PC-9 (cell line): ENCODE measurements at regions not wholly inside any gene's neighbourhood (a gene's known extent, or its start where the extent isn't known, plus 50 kb on each side); places are given as distances from the start of the nearest gene placed in this dataset.

ENCODE experiments used
- BruUV-seq: library from RNA; stranded (reverse); fragments of 400-500 nt; replicated peaks from 2 replicates; lab custom pipeline; 2021; lab: Mats Ljungman, UMichigan
- CTCF ChIA-PET: fragments of 300-600 bp; sonication (Branson Sonifier 250); formaldehyde crosslinking; loops from one replicate; lab custom pipeline; 2022; ENCODE audit warnings: antibody characterized with exemption; lab: Charles Lee
- POLR2A ChIA-PET: fragments of 300-600 bp; sonication (Branson Sonifier 250); formaldehyde crosslinking; loops from one replicate; lab custom pipeline; 2022; ENCODE audit warnings: antibody characterized with exemption; ENCODE audit not compliant: unreplicated experiment; lab: Charles Lee
- DNase-seq, 2 experiments: peaks; one replicate each; pipeline versions ENCODE4 v3.0.0 to v3.0.0-alpha.2; 2015 to 2022; ENCODE audit warnings: mixed read lengths in 1 of 2
- H2AFZ ChIP-seq: fragments of 200-600 bp; sonication (generic); 2 replicates; pipeline ENCODE4 v1.8.1; 2017; ENCODE audit warnings: antibody characterized with exemption
- H3F3A ChIP-seq: fragments of 200-600 bp; sonication (generic); 2 replicates; pipeline ENCODE4 v1.8.1; 2017; ENCODE audit warnings: antibody characterized with exemption, mild to moderate bottlenecking, low read depth; ENCODE audit not compliant: insufficient read depth
- H3K27ac ChIP-seq: fragments of 200-600 bp; sonication (generic); 2 replicates; pipeline ENCODE4 v1.6.1; 2016; ENCODE audit warnings: mixed run types
- H3K27me3 ChIP-seq: fragments of 200-600 bp; sonication (generic); 2 replicates; pipeline ENCODE4 v1.6.1; 2016; ENCODE audit warnings: low read depth, mixed run types; ENCODE audit not compliant: insufficient read depth
- H3K36me3 ChIP-seq: fragments of 200-600 bp; sonication (generic); 2 replicates; pipeline ENCODE4 v1.6.1; 2016; ENCODE audit warnings: low read depth, mixed run types
- H3K4me1 ChIP-seq: fragments of 200-600 bp; sonication (generic); replicated peaks from 2 replicates; pipeline ENCODE4 v1.6.1; 2016; ENCODE audit warnings: mixed run types; ENCODE audit not compliant: insufficient read depth
- H3K4me2 ChIP-seq: fragments of 200-600 bp; sonication (generic); 2 replicates; pipeline ENCODE4 v1.6.1; 2017; ENCODE audit warnings: mixed run types
- H3K4me3 ChIP-seq: fragments of 200-600 bp; sonication (generic); 2 replicates; pipeline ENCODE4 v1.6.1; 2016; ENCODE audit warnings: mixed run types
- H3K79me2 ChIP-seq: fragments of 200-600 bp; sonication (generic); 2 replicates; pipeline ENCODE4 v1.6.1; 2017; ENCODE audit warnings: low read depth, mixed run types
- H3K9me2 ChIP-seq: fragments of 200-600 bp; sonication (generic); 2 replicates; pipeline ENCODE4 v1.8.1; 2017; ENCODE audit warnings: mild to moderate bottlenecking; ENCODE audit not compliant: insufficient read depth
- H3K9me3 ChIP-seq: fragments of 200-600 bp; sonication (generic); 2 replicates; pipeline ENCODE4 v1.8.1; 2016; ENCODE audit warnings: low read depth; ENCODE audit not compliant: insufficient read depth
- H4K20me1 ChIP-seq: fragments of 200-600 bp; sonication (generic); 2 replicates; pipeline ENCODE4 v1.8.1; 2017; ENCODE audit not compliant: insufficient read depth
- EZH2 ChIP-seq: fragments of 200-600 bp; sonication (generic); IDR thresholded peaks from 2 replicates; pipeline ENCODE4 v1.8.0; 2017; ENCODE audit warnings: antibody characterized with exemption, low read depth
- intact Hi-C: fragments of 100-400 bp; cut with micrococcal nuclease; formaldehyde crosslinking; loops from one replicate; pipeline ENCODE4 v1.10.0; 2022; ENCODE audit not compliant: unreplicated experiment
- TF ChIP-seq, protein P1 (sequence below): fragments of 200-600 bp; sonication (generic); conservative IDR thresholded peaks from 2 replicates; pipeline ENCODE4 v1.6.1; 2017; ENCODE audit warnings: mixed run types, antibody characterized with exemption, mild to moderate bottlenecking, moderate library complexity

DNA sequence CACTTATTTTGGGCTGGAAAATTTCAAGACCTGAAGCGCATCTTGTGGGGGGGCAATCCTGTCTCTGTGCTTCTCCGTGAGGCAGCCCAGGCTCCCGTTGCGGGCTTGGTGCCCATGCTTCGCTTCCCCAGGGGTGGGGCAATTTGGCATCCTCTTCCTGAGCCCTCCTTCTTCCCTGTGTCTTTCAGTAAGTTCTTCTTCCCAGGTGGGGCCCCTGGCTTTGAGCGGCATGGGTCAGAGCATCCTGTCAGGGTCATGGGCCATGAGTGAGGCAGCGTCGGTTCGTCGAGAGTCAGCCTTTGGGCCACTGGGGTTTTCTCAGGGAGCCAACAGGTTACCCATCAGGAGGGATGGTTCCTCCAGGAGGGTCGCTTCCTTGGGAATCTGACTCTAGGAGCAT, 200.7 kb downstream of the UBE3A start:
- no peaks in the 10 kb centered on the region for H3K4me1 ChIP-seq
- H3K27me3 ChIP-seq = no peaks in the 10 kb centered on the region
- BruUV-seq = no TSS peak
- H3K9me2 ChIP-seq = no peaks in the 10 kb centered on the region
- no peaks in the 10 kb centered on the region for H3K79me2 ChIP-seq
- ChIA-PET CTCF (no interaction called here), POLR2A (no interaction called here)
- H3F3A ChIP-seq = no peaks in the 10 kb centered on the region
- H3K27ac ChIP-seq = no peak overlapping the region
- H3K36me3 ChIP-seq = no peaks in the 10 kb centered on the region
- intact Hi-C loops = no loop called here
- no peaks in the 10 kb centered on the region for H4K20me1 ChIP-seq
- no peak for DNase-seq
- no peak overlapping the region for H3K4me2 ChIP-seq
- no peak for TF ChIP-seq EZH2
- TF ChIP-seq, protein P1, sequence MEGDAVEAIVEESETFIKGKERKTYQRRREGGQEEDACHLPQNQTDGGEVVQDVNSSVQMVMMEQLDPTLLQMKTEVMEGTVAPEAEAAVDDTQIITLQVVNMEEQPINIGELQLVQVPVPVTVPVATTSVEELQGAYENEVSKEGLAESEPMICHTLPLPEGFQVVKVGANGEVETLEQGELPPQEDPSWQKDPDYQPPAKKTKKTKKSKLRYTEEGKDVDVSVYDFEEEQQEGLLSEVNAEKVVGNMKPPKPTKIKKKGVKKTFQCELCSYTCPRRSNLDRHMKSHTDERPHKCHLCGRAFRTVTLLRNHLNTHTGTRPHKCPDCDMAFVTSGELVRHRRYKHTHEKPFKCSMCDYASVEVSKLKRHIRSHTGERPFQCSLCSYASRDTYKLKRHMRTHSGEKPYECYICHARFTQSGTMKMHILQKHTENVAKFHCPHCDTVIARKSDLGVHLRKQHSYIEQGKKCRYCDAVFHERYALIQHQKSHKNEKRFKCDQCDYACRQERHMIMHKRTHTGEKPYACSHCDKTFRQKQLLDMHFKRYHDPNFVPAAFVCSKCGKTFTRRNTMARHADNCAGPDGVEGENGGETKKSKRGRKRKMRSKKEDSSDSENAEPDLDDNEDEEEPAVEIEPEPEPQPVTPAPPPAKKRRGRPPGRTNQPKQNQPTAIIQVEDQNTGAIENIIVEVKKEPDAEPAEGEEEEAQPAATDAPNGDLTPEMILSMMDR = no peak
- H3K9me3 ChIP-seq = no peaks in the 10 kb centered on the region
- H2AFZ ChIP-seq = no peak overlapping the region
- H3K4me3 ChIP-seq = no peak overlapping the region

DNA sequence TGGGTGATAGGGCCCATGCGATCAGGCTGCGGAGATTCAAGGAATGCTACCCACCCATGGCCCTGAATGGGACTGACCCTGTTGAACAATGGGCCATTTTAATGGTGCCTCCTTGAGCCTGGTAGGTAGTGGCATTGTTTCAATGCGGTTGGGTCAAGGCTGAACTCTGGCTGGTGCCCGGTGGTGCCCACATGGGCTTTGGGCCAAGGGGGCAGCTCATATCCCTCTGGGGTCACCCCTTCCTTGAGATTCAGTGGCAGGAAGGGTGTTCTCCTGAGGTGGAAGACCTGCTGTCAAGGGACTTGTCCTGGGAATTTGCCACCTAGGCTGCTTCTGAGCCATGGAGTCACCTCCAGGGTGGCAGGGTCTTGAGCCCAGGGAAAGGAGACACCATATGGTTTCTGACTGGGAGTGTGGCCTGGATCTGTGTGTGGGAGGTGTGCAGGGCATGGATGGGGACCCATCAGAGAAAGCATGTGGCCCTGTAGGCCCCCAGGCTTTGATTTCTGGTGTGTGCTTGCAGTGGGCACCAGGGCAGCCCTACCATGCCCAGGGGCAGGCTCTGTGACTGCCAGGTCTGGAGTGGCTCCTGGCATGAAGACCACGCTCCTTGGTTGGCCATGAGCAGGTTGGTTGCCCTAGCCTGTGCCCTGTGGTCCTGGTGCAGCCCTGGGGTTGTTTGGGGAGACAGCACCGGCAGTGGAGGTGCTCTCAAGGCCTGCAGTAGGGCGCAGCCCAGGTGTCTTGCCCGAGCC, 199.9 kb downstream of the UBE3A start:
- no peak overlapping the region for H3K4me2 ChIP-seq
- H3K36me3 ChIP-seq = no peaks in the 10 kb centered on the region
- no peaks in the 10 kb centered on the region for H3K79me2 ChIP-seq
- DNase-seq = no peak
- H4K20me1 ChIP-seq = no peaks in the 10 kb centered on the region
- CTCF ChIA-PET = no interaction called here
- intact Hi-C loops = no loop called here
- BruUV-seq = no TSS peak
- no peak overlapping the region for H3K27ac ChIP-seq
- no peaks in the 10 kb centered on the region for H3K4me1 ChIP-seq
- POLR2A ChIA-PET = no interaction called here
- TF ChIP-seq, protein P1 = no peak
- TF ChIP-seq EZH2 = no peak
- H3K27me3 ChIP-seq = no peaks in the 10 kb centered on the region
- no peaks in the 10 kb centered on the region for H3F3A ChIP-seq
- no peak overlapping the region for H3K4me3 ChIP-seq
- H2AFZ ChIP-seq = no peak overlapping the region
- H3K9me2 ChIP-seq = no peaks in the 10 kb centered on the region
- H3K9me3 ChIP-seq = no peaks in the 10 kb centered on the region

DNA sequence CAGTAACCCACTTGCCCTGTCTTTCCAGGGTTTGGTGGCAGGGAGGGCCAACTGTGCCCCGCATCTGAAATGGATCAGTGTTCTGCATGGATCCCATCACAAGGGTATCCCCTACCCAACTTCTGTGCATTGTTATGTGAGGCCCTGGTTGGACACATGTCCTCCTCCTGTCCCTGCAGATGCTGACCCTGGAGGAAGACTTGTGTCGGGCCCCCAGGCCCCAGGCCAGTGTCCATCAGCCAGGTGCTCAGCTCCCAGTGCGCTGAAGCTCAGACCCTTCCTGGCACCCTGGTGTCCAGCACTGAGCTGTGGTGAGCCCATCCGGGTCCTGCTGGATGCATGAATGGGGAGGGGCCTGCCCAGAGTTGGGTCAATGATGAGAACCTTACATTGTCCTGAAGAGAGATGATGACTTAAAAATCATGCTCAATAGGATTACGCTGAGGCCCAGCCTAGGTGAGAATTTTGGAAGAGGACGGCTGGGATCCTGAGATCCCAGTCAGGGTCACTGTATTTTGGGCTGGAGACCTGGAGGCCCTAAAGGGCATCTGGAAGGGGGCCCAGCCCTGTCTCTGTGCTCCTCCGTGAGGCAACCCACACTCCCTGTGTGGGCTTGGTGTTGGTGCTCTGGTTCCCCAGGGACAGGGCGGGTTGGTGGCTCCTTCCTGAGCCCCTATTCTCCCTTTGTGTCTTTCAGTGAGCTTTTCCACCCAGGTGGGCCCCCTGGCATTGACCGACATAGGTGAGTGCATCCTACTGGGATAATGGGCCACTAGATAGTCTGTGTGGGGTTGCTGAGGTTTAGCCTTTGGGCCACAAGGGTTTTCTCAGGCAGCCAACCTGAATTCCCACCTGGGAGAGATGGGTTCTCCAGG, 199.1 kb downstream of the UBE3A start:
- H3K4me2 ChIP-seq = no peak overlapping the region
- no peak overlapping the region for H2AFZ ChIP-seq
- H3K4me3 ChIP-seq = no peak overlapping the region
- POLR2A ChIA-PET = no interaction called here
- TF ChIP-seq, protein P1 = no peak
- no peak for TF ChIP-seq EZH2
- DNase-seq = no peak
- no peaks in the 10 kb centered on the region for H3K79me2 ChIP-seq
- no peak overlapping the region for H3K27ac ChIP-seq
- intact Hi-C loops = no loop called here
- CTCF ChIA-PET = no interaction called here
- no peaks in the 10 kb centered on the region for H3K4me1 ChIP-seq
- no peaks in the 10 kb centered on the region for H3K9me2 ChIP-seq
- H4K20me1 ChIP-seq = no peaks in the 10 kb centered on the region
- no peaks in the 10 kb centered on the region for H3K9me3 ChIP-seq
- H3F3A ChIP-seq = no peaks in the 10 kb centered on the region
- no peaks in the 10 kb centered on the region for H3K36me3 ChIP-seq
- no TSS peak for BruUV-seq
- H3K27me3 ChIP-seq = no peaks in the 10 kb centered on the region
